ENCODE measurements at regions not wholly inside any gene's neighbourhood (a gene's known extent, or its start where the extent isn't known, plus 50 kb on each side); places are given as distances from the start of the nearest gene placed in this dataset.

DNA sequence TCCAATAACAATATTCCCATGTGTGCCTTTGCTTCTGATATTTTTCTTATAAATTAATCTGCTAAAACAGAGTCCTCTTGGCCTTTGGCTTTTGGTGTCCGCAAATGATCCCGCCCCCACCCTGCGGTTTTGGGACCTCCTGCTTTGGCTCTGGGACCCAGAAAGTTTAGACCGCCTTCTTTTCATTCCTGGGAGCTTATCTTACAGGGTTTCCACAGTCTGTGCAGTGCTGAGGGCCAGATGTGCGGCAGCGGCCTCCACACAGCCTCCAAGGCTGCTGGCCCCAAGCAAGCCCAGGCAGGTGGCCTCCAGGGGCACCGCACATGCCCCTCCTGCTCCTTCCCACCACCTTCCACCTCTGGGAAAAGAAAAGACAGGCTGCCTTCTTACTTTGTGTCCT is 191.5 kb downstream of the ERCC6L2 start:
- TF ChIP-seq, protein P1, sequence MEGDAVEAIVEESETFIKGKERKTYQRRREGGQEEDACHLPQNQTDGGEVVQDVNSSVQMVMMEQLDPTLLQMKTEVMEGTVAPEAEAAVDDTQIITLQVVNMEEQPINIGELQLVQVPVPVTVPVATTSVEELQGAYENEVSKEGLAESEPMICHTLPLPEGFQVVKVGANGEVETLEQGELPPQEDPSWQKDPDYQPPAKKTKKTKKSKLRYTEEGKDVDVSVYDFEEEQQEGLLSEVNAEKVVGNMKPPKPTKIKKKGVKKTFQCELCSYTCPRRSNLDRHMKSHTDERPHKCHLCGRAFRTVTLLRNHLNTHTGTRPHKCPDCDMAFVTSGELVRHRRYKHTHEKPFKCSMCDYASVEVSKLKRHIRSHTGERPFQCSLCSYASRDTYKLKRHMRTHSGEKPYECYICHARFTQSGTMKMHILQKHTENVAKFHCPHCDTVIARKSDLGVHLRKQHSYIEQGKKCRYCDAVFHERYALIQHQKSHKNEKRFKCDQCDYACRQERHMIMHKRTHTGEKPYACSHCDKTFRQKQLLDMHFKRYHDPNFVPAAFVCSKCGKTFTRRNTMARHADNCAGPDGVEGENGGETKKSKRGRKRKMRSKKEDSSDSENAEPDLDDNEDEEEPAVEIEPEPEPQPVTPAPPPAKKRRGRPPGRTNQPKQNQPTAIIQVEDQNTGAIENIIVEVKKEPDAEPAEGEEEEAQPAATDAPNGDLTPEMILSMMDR (IDR thresholded peaks at IDR 0.05; ENCODE audit: borderline replicate concordance, extremely low read depth, low read length, poor library complexity, severe bottlenecking): no peak
- TF ChIP-seq EZH2 (IDR thresholded peaks at IDR 0.05; ENCODE audit: borderline replicate concordance, low read depth, low read length, severe bottlenecking): no peak

Data from DND-41 (cell line).